Stimulated activated CD8-positive, alpha-beta memory T cell treated with anti-CD3 and anti-CD28 coated beads, Interleukin-4, amount 100 ng/mL, for 48 hours (primary cell): ENCODE measurements at regions not wholly inside any gene's neighbourhood (a gene's known extent, or its start where the extent isn't known, plus 50 kb on each side); places are given as distances from the start of the nearest gene placed in this dataset.
"Not testable (repeated sequence)": the region's sequence is repeated elsewhere in the genome, so short reads cannot be mapped to it uniquely, and the experiment has no call there.

Experiments used
- DNase-seq: peaks from one replicate; pipeline ENCODE4 v3.0.0-alpha.2; 2020

- no peak for DNase-seq
Measured at GRCh38 chr6:167737205-167737830, 89.4 kb upstream of the AFDN start.

GRCh38 chr6:167738386-167738785 lies 88.3 kb upstream of the AFDN start:
- no peak for DNase-seq

GRCh38 chr6:167739721-167740475 lies 86.8 kb upstream of the AFDN start:
- no peak for DNase-seq

GRCh38 chr6:167742719-167743303 lies 83.9 kb upstream of the AFDN start:
- no peak for DNase-seq

- DNase-seq: no peak
Measured at GRCh38 chr6:167744681-167745669, 81.7 kb upstream of the AFDN start.

- DNase-seq: no peak
Measured at GRCh38 chr6:167745670-167746389, 80.9 kb upstream of the AFDN start.

GRCh38 chr6:167746390-167746907 lies 80.3 kb upstream of the AFDN start:
- no peak for DNase-seq

GRCh38 chr6:167746975-167747374 lies 79.7 kb upstream of the AFDN start:
- no peak for DNase-seq

GRCh38 chr6:167747645-167748044 lies 79.1 kb upstream of the AFDN start:
- no peak for DNase-seq

- no peak for DNase-seq
Measured at GRCh38 chr6:167748046-167748445, 78.7 kb upstream of the AFDN start.

- DNase-seq: no peak
Measured at GRCh38 chr6:167748458-167749379, 78.0 kb upstream of the AFDN start.

GRCh38 chr6:167750956-167751358 lies 75.8 kb upstream of the AFDN start:
- DNase-seq: no peak

GRCh38 chr6:167751579-167752115 lies 75.1 kb upstream of the AFDN start:
- DNase-seq: no peak

GRCh38 chr6:167753281-167753680 lies 73.4 kb upstream of the AFDN start:
- not testable (repeated sequence) for DNase-seq

- no peak for DNase-seq
Measured at GRCh38 chr6:167754691-167755090, 72.0 kb upstream of the AFDN start.

GRCh38 chr6:167755461-167755860 lies 71.2 kb upstream of the AFDN start:
- DNase-seq: no peak

- no peak for DNase-seq
Measured at GRCh38 chr6:167756597-167756996, 70.1 kb upstream of the AFDN start.

GRCh38 chr6:167757249-167757648 lies 69.5 kb upstream of the AFDN start:
- no peak for DNase-seq

- DNase-seq: no peak
Measured at GRCh38 chr6:167757821-167758220, 68.9 kb upstream of the AFDN start.

- DNase-seq: no peak
Measured at GRCh38 chr6:167758309-167759023, 68.2 kb upstream of the AFDN start.
